NCI-H526 (cell line): ENCODE measurements at regions not wholly inside any gene's neighbourhood (a gene's known extent, or its start where the extent isn't known, plus 50 kb on each side); places are given as distances from the start of the nearest gene placed in this dataset.
A peak's percentile ranks its signal among the peaks of the same experiment; 100 is the strongest.

ENCODE experiments used
- DNase-seq, 2 experiments: peaks; one replicate each; lab custom pipeline; 2025; lab: John Stamatoyannopoulos, UW

DNA sequence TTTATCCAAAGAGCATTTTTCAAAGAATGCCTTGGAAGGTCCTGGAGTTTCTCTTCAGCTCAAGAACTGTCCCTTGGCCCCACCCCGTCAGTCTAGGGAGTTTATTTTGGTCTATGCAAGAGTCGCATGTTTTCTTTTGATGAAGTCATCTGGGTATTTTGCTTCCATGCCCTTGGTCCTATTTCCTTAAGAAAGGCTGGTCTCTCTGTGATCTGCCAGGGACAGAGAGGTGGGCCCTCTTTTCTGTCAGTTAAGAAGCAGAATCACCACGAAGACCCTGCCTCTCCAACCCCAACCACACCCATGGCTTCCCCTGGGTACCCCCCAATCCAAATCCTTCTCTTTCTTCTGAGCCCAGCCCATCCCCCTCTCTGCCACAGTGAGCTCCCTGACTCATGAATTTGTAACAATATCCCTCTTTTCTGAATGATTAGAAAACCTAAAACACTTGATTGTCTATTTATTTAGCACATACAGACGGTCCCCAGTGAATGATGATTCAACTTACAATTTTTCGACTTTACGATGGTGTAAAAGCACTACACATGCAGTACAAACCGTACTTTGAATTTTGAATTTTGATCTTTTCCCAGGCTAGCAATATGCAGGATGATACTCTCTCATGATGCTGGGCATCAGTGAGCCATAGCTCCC lies 163.5 kb upstream of the ADRA1B start:
- DNase-seq, result no peak

DNA sequence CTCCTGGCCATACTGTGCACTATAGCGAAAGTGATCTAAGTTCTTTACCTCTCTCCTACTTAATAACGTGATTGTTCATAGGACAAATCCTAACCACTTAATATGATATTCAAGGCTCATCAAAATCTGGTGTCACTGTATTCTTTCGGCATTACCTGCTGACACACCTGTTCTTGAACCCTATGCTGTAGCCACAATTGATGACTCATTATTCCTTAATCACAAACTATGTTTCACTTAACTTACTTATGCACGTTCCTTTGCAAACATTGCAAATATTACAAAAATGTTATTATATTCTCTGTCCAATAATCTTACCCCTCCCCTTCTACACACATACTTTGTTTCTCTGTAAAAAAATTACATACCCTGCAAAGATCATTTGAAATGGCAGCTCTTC lies 158.1 kb upstream of the ADRA1B start:
- no peak for DNase-seq

DNA sequence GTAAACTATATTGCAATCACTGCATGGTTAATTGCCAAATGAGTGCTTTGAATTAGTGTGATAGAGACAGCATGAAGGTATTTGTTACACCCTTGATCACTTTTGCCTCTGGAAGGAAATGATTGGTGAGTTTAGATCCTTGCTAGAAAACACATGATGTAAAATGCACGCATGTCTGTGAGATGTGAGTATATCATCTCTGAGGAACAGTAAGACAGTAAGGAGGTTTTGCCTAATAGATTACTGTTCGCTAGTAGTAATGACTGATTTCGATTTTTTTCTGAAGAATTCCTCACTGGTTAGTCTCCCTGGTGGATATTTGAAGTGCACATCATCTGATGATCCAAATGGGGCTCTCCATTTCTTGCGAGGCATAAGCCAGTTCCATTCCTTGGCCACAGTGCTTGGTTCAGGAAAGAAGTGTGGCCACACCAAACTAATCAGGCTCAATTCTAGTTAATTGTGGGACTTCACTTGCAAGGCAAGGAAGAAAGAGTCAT lies 156.4 kb upstream of the ADRA1B start:
- DNase-seq, result no peak

GRCh38 chr5:159762921-159763320 lies 153.4 kb upstream of the ADRA1B start:
- DNase-seq, result no peak

DNA sequence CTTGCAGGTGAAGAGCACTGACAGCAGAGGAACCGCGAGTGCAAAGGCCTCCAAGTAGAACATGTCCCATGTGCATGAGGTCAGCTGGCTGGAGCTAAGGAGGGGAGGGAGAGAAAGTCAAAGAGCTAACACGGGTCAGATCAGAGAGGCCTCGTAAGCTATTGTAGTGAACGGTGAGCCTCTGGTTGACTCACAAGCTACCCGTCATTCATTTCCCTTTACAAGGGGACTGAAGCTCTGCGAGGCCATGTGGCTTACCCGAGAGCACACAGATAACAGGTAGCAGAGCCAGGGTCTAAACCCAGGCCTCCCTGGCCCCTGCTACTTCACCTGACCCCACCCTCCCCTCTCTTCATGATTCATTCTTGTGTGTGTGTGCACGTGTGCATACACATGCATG lies 152.7 kb upstream of the ADRA1B start:
- DNase-seq, result no peak

DNA sequence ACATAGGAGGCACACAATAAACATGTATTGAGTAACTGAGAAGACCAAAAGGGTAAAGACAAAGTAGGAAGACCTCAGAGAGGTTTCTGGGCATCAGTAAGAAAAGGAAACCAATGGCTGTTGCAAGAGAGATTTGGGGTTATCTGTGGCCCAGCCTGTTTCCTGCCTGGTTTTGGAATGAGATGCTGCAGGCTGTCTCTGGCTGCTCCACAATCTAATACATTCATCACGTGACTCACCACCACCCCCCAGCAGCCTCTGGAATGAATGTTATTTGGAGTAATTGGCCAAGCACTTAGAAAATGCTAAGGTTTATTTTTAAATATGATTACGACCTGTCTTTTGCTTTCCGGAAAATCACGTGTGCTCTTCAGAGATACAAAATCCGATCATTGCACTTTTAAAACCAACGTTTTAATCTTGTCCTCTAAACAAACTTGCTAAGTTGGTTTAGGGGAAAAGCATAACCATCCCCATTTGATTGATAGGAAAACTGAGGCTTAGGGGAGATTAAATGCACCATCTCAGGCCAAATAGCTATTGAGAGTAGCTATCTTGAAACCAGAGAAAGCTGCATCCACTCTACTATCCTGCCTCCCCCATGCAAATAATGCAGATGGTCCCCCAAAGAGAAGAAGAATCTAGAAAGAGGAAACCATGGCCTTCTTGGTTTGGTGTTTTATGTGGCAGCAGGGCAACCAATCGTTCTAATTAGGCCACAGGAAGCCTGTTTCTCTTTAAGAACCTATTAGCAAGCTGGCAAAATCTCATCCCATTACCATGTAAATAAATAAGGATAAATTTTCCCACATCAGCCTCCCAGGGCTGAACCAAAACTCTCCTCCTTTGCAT lies 151.8 kb upstream of the ADRA1B start:
- no peak for DNase-seq

GRCh38 chr5:159765135-159765433 lies 151.2 kb upstream of the ADRA1B start:
- no peak for DNase-seq

GRCh38 chr5:159765760-159766517 lies 150.3 kb upstream of the ADRA1B start:
- DNase-seq, result no peak

DNA sequence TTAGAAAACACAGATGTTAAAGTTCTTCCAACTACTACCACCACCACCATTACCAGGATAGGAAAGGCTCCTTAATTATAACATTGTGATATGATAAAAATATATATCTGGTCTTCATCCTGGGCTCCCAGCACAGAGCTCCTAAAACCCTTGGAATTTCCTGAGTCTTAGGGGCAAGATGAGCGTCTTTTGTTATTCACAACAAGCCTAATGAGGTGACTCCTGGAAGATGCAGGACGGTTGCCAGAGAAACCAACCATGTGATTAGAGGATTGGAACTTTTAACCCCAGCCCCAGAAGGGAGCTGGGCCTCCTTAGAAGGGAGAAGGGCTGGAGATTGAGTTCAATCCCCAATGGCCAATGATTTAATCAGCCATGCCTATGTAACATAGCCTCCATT lies 148.0 kb upstream of the ADRA1B start:
- no peak for DNase-seq

GRCh38 chr5:159772698-159773061 lies 143.6 kb upstream of the ADRA1B start:
- DNase-seq, result no peak

- peak in 1 of 2 experiments; percentile 78 for DNase-seq
Measured at GRCh38 chr5:159773062-159773924, 143.0 kb upstream of the ADRA1B start.

- DNase-seq, result peak in 1 of 2 experiments; percentile 1
Measured at GRCh38 chr5:159774476-159775031, 141.7 kb upstream of the ADRA1B start.

- no peak for DNase-seq
Measured at GRCh38 chr5:159775890-159776289, 140.4 kb upstream of the ADRA1B start.

GRCh38 chr5:159777049-159777660 lies 139.1 kb upstream of the ADRA1B start:
- no peak for DNase-seq

DNA sequence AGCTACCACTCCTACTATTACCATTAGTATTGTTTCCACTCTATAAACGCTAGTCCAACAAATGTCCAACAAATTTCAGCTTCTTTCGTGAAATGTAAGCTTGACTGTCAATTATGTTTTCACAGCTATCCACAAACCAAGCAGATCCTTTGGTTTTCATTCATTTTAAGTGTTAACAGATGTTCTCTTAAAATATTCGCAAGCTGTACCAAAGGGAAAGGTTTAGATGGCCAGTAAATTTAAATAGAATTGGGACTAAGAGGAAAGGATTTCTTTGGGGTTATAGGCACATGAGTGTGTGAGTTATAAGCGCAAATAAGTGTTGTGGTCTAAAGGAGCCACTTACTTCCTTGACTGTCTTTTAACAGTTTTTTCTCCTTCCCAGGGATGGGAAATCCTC lies 136.8 kb upstream of the ADRA1B start:
- no peak for DNase-seq

DNA sequence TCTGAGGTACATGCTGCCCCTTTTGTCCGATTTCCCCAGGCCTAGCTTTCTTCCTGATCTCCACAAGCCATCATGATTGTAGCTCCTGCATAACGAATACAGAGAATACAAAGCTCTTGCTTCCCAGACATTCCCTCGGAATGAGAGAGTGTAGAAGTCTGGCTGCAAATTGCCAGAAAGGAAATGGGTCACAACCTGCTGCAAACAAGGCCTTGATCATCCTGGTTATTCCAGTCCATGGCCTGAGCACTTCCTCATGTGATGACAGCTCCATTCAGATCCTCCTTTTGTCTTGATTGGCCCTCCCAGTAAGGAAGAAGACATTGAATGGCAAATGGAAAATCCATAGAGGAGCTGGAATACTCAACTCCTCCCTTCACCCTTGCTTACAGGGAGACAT lies 136.0 kb upstream of the ADRA1B start:
- no peak for DNase-seq

DNA sequence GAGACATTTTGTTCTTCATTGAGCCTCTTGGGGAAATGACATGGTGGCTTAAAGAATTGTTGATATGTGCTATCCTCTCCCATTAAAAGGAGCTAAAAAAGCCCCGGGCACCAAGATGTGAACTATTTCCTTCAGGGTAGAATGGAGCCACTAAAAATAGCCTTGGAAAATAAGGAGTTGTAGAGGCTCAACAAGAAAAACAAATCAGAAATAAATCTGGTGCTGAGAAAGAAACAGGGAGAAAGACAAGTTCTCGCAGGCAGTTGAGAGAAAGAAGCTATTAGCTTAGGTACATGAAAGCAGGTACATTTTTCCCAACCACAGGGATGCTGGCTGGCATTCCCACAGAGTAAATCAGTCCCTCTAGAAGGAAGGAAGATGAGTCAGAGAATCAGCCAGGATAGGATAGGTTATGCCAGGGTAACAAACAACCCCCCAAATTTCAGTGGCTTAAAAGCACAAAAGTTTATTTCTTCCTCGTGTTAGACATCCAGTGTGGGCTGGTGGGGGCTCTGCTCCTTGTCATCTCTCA lies 134.6 kb upstream of the ADRA1B start:
- DNase-seq, result no peak

DNA sequence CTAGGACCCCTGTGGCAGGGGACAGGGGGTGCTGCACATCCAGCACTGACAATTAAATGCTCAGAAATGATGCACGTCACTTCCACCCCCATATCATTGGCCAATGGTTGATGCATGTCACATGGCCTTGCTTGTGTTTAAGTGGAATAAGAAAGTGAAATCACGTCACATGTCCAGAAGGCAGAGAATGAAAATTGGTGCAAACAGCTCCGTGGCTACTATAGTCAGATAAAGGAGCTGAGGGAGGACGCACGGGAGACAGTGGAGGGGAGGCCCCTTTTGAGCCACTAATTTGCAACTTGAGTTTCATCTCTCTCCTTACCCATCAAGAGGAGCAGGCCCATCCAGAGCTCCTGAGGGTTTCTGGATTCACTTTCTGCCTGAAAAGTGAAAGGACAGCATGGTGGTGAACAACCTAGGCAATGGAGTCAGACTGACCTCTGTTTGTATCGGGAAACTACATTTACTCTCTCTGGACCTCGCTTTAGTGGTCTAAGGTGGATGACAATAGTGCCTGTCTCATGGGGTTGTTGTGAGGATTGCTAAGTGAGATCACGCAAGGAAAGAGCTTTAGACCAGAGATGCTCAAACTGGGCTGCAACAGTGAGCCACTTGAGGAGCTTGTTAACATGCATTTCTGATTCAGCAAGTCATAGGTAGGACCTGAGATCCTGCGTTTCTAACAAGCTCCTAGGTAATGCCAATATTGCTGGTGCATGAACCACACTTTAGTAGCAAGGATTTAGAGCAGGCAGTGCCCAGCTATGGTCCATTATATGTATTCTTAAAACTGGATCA lies 133.9 kb upstream of the ADRA1B start:
- DNase-seq, result no peak

DNA sequence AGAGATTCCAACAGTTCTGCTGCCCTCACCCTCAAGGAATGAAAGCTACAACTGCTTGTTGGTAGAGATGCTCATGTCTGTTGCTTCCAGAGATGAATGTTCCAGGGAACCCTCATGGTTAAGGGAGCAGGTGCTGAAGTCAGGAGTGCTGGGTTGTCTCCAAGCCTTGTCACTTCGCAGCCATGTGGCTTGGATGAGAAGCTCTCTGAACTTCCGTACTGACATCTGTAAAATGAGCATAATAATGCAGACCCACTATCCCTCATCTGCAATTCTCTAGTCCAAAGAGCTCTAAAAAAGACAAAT lies 133.3 kb upstream of the ADRA1B start:
- DNase-seq, result no peak

DNA sequence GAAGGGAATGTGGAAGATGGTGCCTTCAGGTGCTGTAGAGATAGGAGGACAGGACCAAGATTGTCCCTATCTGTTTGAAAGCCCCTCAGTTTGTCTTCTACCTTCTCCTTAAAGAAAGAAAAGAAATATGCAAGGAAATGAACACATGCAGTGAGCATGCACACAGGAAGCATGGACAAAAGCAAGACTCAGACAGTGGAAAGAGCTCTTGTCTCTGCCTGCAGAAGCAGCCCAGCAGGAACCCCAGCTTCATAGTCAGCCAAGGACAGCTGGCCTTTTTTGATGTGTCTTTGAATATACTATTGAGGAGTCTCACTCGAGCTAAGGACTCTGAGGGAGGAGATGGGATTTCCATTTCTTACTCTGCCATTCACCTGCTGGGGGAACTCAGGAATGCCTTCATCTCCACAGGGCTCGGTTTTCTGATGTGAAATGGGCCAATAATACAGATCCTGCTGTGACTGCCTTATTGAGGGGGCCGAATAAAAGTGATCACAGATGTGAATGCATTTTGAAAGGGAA lies 132.5 kb upstream of the ADRA1B start:
- no peak for DNase-seq
